HEK293 (cell line): ENCODE measurements at regions not wholly inside any gene's neighbourhood (a gene's known extent, or its start where the extent isn't known, plus 50 kb on each side); places are given as distances from the start of the nearest gene placed in this dataset.

Experiments
- CTCF ChIA-PET: fragments of 350-600 bp; formaldehyde crosslinking; extraction: SDS; loops from one replicate; lab custom pipeline; 2021; ENCODE audit warnings: antibody characterized with exemption; lab: Yijun Ruan, JAX
- POLR2A ChIA-PET: fragments of 300-600 bp; formaldehyde crosslinking; extraction: SDS; loops from one replicate; lab custom pipeline; 2020; ENCODE audit warnings: antibody characterized with exemption, inconsistent platforms; lab: Yijun Ruan, JAX
- H3K27ac ChIP-seq: fragments of 200-500 bp; sonication (Bioruptor generic); 2 replicates; pipeline ENCODE4 v1.5.1; 2014; ENCODE audit warnings: low read depth, low read length, control low read depth, inconsistent platforms; ENCODE audit errors: extremely low read depth
- H3K36me3 ChIP-seq, 2 experiments: fragments of 200-500 bp in 1 of 2; sonication (Bioruptor generic) in 1 of 2; 1 replicate in 1 of 2; 2 replicates in 1 of 2; pipeline ENCODE4 v1.5.1; 2014 to 2017; ENCODE audit warnings: inconsistent platforms in 2 of 2, low read length in 2 of 2; ENCODE audit not compliant: control insufficient read depth in 2 of 2, insufficient read depth in 1 of 2
- H3K4me1 ChIP-seq: fragments of 200-500 bp; sonication (Bioruptor generic); 2 replicates; pipeline ENCODE4 v1.5.1; 2014; ENCODE audit warnings: mild to moderate bottlenecking, low read length, inconsistent platforms; ENCODE audit not compliant: control insufficient read depth, insufficient read depth
- H3K4me3 ChIP-seq: 2 replicates; pipeline ENCODE4 v1.5.1; 2011; ENCODE audit warnings: low read depth, mild to moderate bottlenecking, control low read depth, low read length, moderate library complexity
- H3K9me3 ChIP-seq: fragments of 200-500 bp; sonication (Bioruptor generic); 2 replicates; pipeline ENCODE4 v1.5.1; 2014; ENCODE audit warnings: low read depth, low read length, inconsistent platforms; ENCODE audit not compliant: control insufficient read depth, insufficient read depth
- GLIS2 ChIP-seq: fragments of 450-650 bp; formaldehyde crosslinking; IDR thresholded peaks from 2 replicates; pipeline ENCODE4 v1.5.1; 2016; ENCODE audit warnings: missing biosample characterization, missing genetic modification characterization
- KLF10 ChIP-seq: fragments of 450-650 bp; IDR thresholded peaks from 2 replicates; pipeline ENCODE4 v1.5.1; 2018; ENCODE audit warnings: missing biosample characterization, mild to moderate bottlenecking, missing genetic modification characterization
- MYNN ChIP-seq: fragments of 450-650 bp; formaldehyde crosslinking; IDR thresholded peaks from 2 replicates; pipeline ENCODE4 v1.5.1; 2016; ENCODE audit warnings: missing biosample characterization, missing genetic modification characterization, borderline replicate concordance
- SP7 ChIP-seq: fragments of 450-650 bp; formaldehyde crosslinking; IDR thresholded peaks from 2 replicates; pipeline ENCODE4 v1.5.1; 2016; ENCODE audit warnings: missing biosample characterization, missing genetic modification characterization
- YY1 ChIP-seq: fragments of 450-650 bp; formaldehyde crosslinking; IDR thresholded peaks from 2 replicates; pipeline ENCODE4 v1.5.1; 2018; ENCODE audit warnings: missing biosample characterization, missing genetic modification characterization
- ZFHX2 ChIP-seq: fragments of 450-650 bp; formaldehyde crosslinking; conservative IDR thresholded peaks from 2 replicates; pipeline ENCODE4 v1.5.1; 2016; ENCODE audit warnings: missing biosample characterization, missing genetic modification characterization
- ZFP37 ChIP-seq: fragments of 450-650 bp; formaldehyde crosslinking; IDR thresholded peaks from 2 replicates; pipeline ENCODE4 v1.5.1; 2016; ENCODE audit warnings: missing biosample characterization, missing genetic modification characterization
- ZNF146 ChIP-seq: fragments of 450-650 bp; formaldehyde crosslinking; IDR thresholded peaks from 2 replicates; pipeline ENCODE4 v1.5.1; 2016; ENCODE audit warnings: missing biosample characterization, missing genetic modification characterization
- ZNF350 ChIP-seq: fragments of 450-650 bp; formaldehyde crosslinking; IDR thresholded peaks from 2 replicates; pipeline ENCODE4 v1.5.0; 2017; ENCODE audit warnings: missing biosample characterization, mild to moderate bottlenecking, missing genetic modification characterization
- ZNF548 ChIP-seq: fragments of 450-650 bp; formaldehyde crosslinking; IDR thresholded peaks from 2 replicates; pipeline ENCODE4 v1.5.1; 2016; ENCODE audit warnings: missing biosample characterization, missing genetic modification characterization
- ZNF561 ChIP-seq: fragments of 450-650 bp; IDR thresholded peaks from 2 replicates; pipeline ENCODE4 v1.5.1; 2018; ENCODE audit warnings: missing biosample characterization, missing genetic modification characterization, borderline replicate concordance
- ZNF624 ChIP-seq: fragments of 450-650 bp; formaldehyde crosslinking; IDR thresholded peaks from 2 replicates; pipeline ENCODE4 v1.5.1; 2017; ENCODE audit warnings: missing biosample characterization, missing genetic modification characterization
- ZNF629 ChIP-seq: fragments of 450-650 bp; formaldehyde crosslinking; IDR thresholded peaks from 2 replicates; pipeline ENCODE4 v1.5.1; 2017; ENCODE audit warnings: missing biosample characterization, missing genetic modification characterization
- ZNF701 ChIP-seq: fragments of 450-650 bp; formaldehyde crosslinking; IDR thresholded peaks from 2 replicates; pipeline ENCODE4 v1.5.1; 2016; ENCODE audit warnings: missing biosample characterization, missing genetic modification characterization
- ZSCAN30 ChIP-seq: fragments of 450-650 bp; IDR thresholded peaks from 2 replicates; pipeline ENCODE4 v1.5.1; 2018; ENCODE audit warnings: missing biosample characterization, mild to moderate bottlenecking, missing genetic modification characterization, moderate library complexity
- TF ChIP-seq, protein P1 (sequence below): fragments of 450-650 bp; formaldehyde crosslinking; IDR thresholded peaks from 2 replicates; pipeline ENCODE4 v1.5.1; 2016; ENCODE audit warnings: missing biosample characterization, missing genetic modification characterization
- TF ChIP-seq, protein P2 (sequence below): fragments of 450-650 bp; IDR thresholded peaks from 2 replicates; pipeline ENCODE4 v1.5.1; 2018; ENCODE audit warnings: missing biosample characterization, missing genetic modification characterization
- TF ChIP-seq, protein P3 (sequence below): fragments of 450-650 bp; formaldehyde crosslinking; IDR thresholded peaks from 2 replicates; pipeline ENCODE4 v1.5.1; 2016; ENCODE audit warnings: missing biosample characterization, missing genetic modification characterization, borderline replicate concordance
- TF ChIP-seq, protein P4 (sequence below): fragments of 450-650 bp; formaldehyde crosslinking; IDR thresholded peaks from 2 replicates; pipeline ENCODE4 v1.5.1; 2016; ENCODE audit warnings: missing biosample characterization, missing genetic modification characterization
- TF ChIP-seq, protein P5 (sequence below): fragments of 450-650 bp; formaldehyde crosslinking; IDR thresholded peaks from 2 replicates; pipeline ENCODE4 v1.5.1; 2017; ENCODE audit warnings: missing biosample characterization, missing genetic modification characterization

DNA sequence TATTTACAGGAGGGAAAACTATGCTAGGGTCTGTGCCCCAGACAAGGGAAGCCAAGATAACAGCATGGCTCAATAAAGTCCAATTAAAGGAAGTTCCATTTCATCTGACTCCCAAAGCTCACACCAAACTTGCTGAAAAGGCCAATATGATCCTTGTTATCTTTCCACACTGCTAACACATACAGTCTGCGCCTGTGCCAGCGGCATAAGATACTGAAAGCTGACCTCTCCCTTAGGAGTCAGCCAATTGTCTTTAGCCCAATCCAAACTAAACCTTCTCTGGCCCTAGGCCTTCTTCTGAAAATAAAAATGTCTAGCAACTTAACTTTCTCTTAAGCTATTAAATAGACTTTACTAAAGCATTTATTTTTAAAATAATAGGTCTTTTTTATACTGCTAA, 179.0 kb upstream of the PLD5 start:
- Histone ChIP-seq H3K4me1 (no peaks in the 10 kb centered on the region), H3K36me3 (no peaks in the 10 kb centered on the region), H3K9me3 (no peaks in the 10 kb centered on the region; the same call in 1 of the 2 replicates), H3K4me3 (no peak overlapping the region), H3K27ac (no peak overlapping the region)
- CTCF ChIA-PET, result no interaction called here
- TF ChIP-seq MYNN (tag by site-specific recombination) (no peak), ZNF701 (no peak), KLF10 (tag by site-specific recombination) (no peak), ZNF624 (tag by site-specific recombination) (no peak), ZNF146 (tag by site-specific recombination) (no peak), ZNF548 (no peak), ZFHX2 (tag by site-specific recombination) (no peak), ZNF629 (no peak), ZNF561 (tag by site-specific recombination) (no peak), ZNF350 (tag by site-specific recombination) (no peak), ZSCAN30 (no peak), YY1 (tag by site-specific recombination) (no peak), GLIS2 (tag by site-specific recombination) (no peak), ZFP37 (tag by site-specific recombination) (no peak), SP7 (no peak)
- TF ChIP-seq, protein P1, sequence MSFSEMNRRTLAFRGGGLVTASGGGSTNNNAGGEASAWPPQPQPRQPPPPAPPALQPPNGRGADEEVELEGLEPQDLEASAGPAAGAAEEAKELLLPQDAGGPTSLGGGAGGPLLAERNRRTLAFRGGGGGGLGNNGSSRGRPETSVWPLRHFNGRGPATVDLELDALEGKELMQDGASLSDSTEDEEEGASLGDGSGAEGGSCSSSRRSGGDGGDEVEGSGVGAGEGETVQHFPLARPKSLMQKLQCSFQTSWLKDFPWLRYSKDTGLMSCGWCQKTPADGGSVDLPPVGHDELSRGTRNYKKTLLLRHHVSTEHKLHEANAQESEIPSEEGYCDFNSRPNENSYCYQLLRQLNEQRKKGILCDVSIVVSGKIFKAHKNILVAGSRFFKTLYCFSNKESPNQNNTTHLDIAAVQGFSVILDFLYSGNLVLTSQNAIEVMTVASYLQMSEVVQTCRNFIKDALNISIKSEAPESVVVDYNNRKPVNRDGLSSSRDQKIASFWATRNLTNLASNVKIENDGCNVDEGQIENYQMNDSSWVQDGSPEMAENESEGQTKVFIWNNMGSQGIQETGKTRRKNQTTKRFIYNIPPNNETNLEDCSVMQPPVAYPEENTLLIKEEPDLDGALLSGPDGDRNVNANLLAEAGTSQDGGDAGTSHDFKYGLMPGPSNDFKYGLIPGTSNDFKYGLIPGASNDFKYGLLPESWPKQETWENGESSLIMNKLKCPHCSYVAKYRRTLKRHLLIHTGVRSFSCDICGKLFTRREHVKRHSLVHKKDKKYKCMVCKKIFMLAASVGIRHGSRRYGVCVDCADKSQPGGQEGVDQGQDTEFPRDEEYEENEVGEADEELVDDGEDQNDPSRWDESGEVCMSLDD (tag by site-specific recombination), result no peak
- TF ChIP-seq, protein P2, sequence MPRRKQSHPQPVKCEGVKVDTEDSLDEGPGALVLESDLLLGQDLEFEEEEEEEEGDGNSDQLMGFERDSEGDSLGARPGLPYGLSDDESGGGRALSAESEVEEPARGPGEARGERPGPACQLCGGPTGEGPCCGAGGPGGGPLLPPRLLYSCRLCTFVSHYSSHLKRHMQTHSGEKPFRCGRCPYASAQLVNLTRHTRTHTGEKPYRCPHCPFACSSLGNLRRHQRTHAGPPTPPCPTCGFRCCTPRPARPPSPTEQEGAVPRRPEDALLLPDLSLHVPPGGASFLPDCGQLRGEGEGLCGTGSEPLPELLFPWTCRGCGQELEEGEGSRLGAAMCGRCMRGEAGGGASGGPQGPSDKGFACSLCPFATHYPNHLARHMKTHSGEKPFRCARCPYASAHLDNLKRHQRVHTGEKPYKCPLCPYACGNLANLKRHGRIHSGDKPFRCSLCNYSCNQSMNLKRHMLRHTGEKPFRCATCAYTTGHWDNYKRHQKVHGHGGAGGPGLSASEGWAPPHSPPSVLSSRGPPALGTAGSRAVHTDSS (tag by site-specific recombination), result no peak
- TF ChIP-seq, protein P3, sequence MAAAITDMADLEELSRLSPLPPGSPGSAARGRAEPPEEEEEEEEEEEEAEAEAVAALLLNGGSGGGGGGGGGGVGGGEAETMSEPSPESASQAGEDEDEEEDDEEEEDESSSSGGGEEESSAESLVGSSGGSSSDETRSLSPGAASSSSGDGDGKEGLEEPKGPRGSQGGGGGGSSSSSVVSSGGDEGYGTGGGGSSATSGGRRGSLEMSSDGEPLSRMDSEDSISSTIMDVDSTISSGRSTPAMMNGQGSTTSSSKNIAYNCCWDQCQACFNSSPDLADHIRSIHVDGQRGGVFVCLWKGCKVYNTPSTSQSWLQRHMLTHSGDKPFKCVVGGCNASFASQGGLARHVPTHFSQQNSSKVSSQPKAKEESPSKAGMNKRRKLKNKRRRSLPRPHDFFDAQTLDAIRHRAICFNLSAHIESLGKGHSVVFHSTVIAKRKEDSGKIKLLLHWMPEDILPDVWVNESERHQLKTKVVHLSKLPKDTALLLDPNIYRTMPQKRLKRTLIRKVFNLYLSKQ (tag by site-specific recombination), result no peak
- TF ChIP-seq, protein P4, sequence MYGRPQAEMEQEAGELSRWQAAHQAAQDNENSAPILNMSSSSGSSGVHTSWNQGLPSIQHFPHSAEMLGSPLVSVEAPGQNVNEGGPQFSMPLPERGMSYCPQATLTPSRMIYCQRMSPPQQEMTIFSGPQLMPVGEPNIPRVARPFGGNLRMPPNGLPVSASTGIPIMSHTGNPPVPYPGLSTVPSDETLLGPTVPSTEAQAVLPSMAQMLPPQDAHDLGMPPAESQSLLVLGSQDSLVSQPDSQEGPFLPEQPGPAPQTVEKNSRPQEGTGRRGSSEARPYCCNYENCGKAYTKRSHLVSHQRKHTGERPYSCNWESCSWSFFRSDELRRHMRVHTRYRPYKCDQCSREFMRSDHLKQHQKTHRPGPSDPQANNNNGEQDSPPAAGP, result no peak
- TF ChIP-seq, protein P5, sequence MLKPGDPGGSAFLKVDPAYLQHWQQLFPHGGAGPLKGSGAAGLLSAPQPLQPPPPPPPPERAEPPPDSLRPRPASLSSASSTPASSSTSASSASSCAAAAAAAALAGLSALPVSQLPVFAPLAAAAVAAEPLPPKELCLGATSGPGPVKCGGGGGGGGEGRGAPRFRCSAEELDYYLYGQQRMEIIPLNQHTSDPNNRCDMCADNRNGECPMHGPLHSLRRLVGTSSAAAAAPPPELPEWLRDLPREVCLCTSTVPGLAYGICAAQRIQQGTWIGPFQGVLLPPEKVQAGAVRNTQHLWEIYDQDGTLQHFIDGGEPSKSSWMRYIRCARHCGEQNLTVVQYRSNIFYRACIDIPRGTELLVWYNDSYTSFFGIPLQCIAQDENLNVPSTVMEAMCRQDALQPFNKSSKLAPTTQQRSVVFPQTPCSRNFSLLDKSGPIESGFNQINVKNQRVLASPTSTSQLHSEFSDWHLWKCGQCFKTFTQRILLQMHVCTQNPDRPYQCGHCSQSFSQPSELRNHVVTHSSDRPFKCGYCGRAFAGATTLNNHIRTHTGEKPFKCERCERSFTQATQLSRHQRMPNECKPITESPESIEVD (tag by site-specific recombination), result no peak
- POLR2A ChIA-PET, result no interaction called here
